ENCODE measurements at regions not wholly inside any gene's neighbourhood (a gene's known extent, or its start where the extent isn't known, plus 50 kb on each side); places are given as distances from the start of the nearest gene placed in this dataset.
"Not testable (repeated sequence)": the region's sequence is repeated elsewhere in the genome, so short reads cannot be mapped to it uniquely, and the experiment has no call there.

GRCh38 chr12:71282020-71282419 is 124.2 kb upstream of the TSPAN8 start:
- Mint-ChIP-seq H3K4me3 (ENCODE audit: low read depth, unreplicated experiment) (no peak overlapping the region), H3K27ac (ENCODE audit: unreplicated experiment) (no peak overlapping the region), H3K9me3 (ENCODE audit: low read depth, unreplicated experiment) (no peaks in the 10 kb centered on the region), H3K4me1 (ENCODE audit: low read depth, unreplicated experiment) (no peaks in the 10 kb centered on the region), H3K36me3 (ENCODE audit: insufficient read depth, unreplicated experiment) (no peaks in the 10 kb centered on the region), H3K27me3 (ENCODE audit: unreplicated experiment) (no peaks in the 10 kb centered on the region)
- intact Hi-C loops (cut with micrococcal nuclease; ENCODE audit: unreplicated experiment) = no loop called here
- TF ChIP-seq CTCF (IDR thresholded peaks at IDR 0.05; ENCODE audit: unreplicated experiment) = no peak
- no peak for DNase-seq
- CTCF ChIA-PET = no interaction called here
- BruUV-seq (replicated peaks) = no TSS peak

- no peak overlapping the region for H3K27ac Mint-ChIP-seq (ENCODE audit: unreplicated experiment)
- H3K4me3 Mint-ChIP-seq (ENCODE audit: low read depth, unreplicated experiment) = no peak overlapping the region
- no TSS peak for BruUV-seq (replicated peaks)
- TF ChIP-seq CTCF (IDR thresholded peaks at IDR 0.05; ENCODE audit: unreplicated experiment) = no peak
- no peaks in the 10 kb centered on the region for H3K27me3 Mint-ChIP-seq (ENCODE audit: unreplicated experiment)
- no peaks in the 10 kb centered on the region for H3K36me3 Mint-ChIP-seq (ENCODE audit: insufficient read depth, unreplicated experiment)
- intact Hi-C loops (cut with micrococcal nuclease; ENCODE audit: unreplicated experiment) = no loop called here
- no peaks in the 10 kb centered on the region for H3K9me3 Mint-ChIP-seq (ENCODE audit: low read depth, unreplicated experiment)
- no peaks in the 10 kb centered on the region for H3K4me1 Mint-ChIP-seq (ENCODE audit: low read depth, unreplicated experiment)
- no peak for DNase-seq
- CTCF ChIA-PET = no interaction called here
Observed at GRCh38 chr12:71281425-71281824, 123.6 kb upstream of the TSPAN8 start.

GRCh38 chr12:71277866-71278265 is 120.1 kb upstream of the TSPAN8 start:
- no peak for DNase-seq
- Mint-ChIP-seq H3K27ac (ENCODE audit: unreplicated experiment) (no peak overlapping the region), H3K4me3 (ENCODE audit: low read depth, unreplicated experiment) (no peak overlapping the region), H3K36me3 (ENCODE audit: insufficient read depth, unreplicated experiment) (no peaks in the 10 kb centered on the region), H3K9me3 (ENCODE audit: low read depth, unreplicated experiment) (no peaks in the 10 kb centered on the region), H3K4me1 (ENCODE audit: low read depth, unreplicated experiment) (no peaks in the 10 kb centered on the region), H3K27me3 (ENCODE audit: unreplicated experiment) (no peaks in the 10 kb centered on the region)
- intact Hi-C loops (cut with micrococcal nuclease; ENCODE audit: unreplicated experiment) = no loop called here
- BruUV-seq (replicated peaks) = no TSS peak
- no peak for TF ChIP-seq CTCF (IDR thresholded peaks at IDR 0.05; ENCODE audit: unreplicated experiment)
- CTCF ChIA-PET = no interaction called here

GRCh38 chr12:71276541-71276940 is 118.7 kb upstream of the TSPAN8 start:
- intact Hi-C loops (cut with micrococcal nuclease; ENCODE audit: unreplicated experiment) = no loop called here
- Mint-ChIP-seq H3K9me3 (ENCODE audit: low read depth, unreplicated experiment) (no peaks in the 10 kb centered on the region), H3K4me1 (ENCODE audit: low read depth, unreplicated experiment) (no peaks in the 10 kb centered on the region), H3K27me3 (ENCODE audit: unreplicated experiment) (no peaks in the 10 kb centered on the region), H3K4me3 (ENCODE audit: low read depth, unreplicated experiment) (no peak overlapping the region), H3K27ac (ENCODE audit: unreplicated experiment) (no peak overlapping the region), H3K36me3 (ENCODE audit: insufficient read depth, unreplicated experiment) (no peaks in the 10 kb centered on the region)
- CTCF ChIA-PET = no interaction called here
- no TSS peak for BruUV-seq (replicated peaks)
- no peak for TF ChIP-seq CTCF (IDR thresholded peaks at IDR 0.05; ENCODE audit: unreplicated experiment)
- no peak for DNase-seq

GRCh38 chr12:71270794-71271193 is 113.0 kb upstream of the TSPAN8 start:
- H3K4me1 Mint-ChIP-seq (ENCODE audit: low read depth, unreplicated experiment); intact Hi-C loops (cut with micrococcal nuclease; ENCODE audit: unreplicated experiment); H3K4me3 Mint-ChIP-seq (ENCODE audit: low read depth, unreplicated experiment); H3K36me3 Mint-ChIP-seq (ENCODE audit: insufficient read depth, unreplicated experiment); H3K27me3 Mint-ChIP-seq (ENCODE audit: unreplicated experiment); BruUV-seq (replicated peaks); DNase-seq; H3K27ac Mint-ChIP-seq (ENCODE audit: unreplicated experiment); CTCF ChIA-PET; H3K9me3 Mint-ChIP-seq (ENCODE audit: low read depth, unreplicated experiment): not testable (repeated sequence)

Measured in Calu3 (cell line).